NCI-H345 treated with DMSO at 0.1 percent for 48 hours (cell line): ENCODE measurements at regions not wholly inside any gene's neighbourhood (a gene's known extent, or its start where the extent isn't known, plus 50 kb on each side); places are given as distances from the start of the nearest gene placed in this dataset.
A peak's percentile ranks its signal among the peaks of the same experiment; 100 is the strongest.

Experiments
- DNase-seq: peaks from one replicate; lab custom pipeline; 2025; ENCODE audit not compliant: unreplicated experiment; lab: John Stamatoyannopoulos, UW

- no peak for DNase-seq
Measured at GRCh38 chr10:85527616-85528317, 838.8 kb downstream of the GRID1 start.

DNA sequence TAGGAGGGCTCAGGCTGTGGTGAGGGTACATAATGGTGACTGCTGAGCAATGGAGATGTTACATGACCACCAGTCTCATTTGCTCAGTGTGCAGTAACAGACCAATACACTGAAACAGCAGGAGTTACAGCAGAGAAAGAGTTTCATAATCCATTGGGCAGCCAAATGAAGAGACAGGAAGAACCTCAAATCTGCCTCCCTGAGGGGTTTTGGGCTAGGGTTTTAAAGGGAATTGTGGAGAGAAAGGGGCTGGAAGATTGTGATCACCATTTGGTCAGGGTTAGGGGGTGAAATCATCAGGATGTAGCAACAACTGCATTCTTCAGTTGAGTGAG lies 838.3 kb downstream of the GRID1 start:
- DNase-seq, result no peak

DNA sequence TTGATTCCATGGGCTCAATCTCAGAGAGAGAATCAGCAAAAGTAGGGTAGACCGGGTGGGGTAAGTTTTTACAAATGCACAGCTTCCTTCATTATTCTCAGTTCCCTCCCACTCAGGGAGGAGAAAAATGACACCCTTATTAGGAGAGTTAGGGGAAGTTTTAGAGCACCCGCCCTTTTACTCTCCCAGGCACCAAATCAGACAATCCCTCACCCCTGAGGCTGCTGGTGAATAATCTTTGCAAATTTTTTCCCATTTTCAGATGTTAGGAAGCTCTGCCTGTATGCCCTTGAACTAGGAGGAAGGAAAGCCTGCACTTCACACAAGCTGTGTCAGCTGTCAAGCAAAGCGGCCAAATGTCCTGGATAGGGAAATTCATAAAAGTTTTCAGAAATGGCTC lies 834.9 kb downstream of the GRID1 start:
- no peak for DNase-seq

DNA sequence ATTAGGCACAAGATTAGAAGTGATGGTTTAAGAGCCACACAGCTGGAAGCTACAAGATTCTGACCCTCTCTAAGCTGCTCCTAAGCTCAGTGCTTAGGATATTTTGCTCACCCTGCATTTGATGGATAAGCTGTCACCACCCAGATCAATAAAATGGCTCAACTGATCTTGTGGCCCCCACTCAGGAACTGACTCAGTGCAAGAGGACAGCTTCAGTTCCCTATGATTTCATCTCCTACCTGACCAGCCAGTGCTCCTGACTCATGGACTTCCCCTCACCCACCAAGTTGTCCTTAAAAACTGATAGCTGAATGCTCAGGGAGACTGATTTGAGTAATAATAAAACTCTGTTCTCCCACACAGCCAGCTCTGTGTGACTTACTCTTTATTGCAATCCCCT lies 833.8 kb downstream of the GRID1 start:
- DNase-seq, result no peak

- DNase-seq, result no peak
Measured at GRCh38 chr10:85535926-85536325, 830.7 kb downstream of the GRID1 start.

GRCh38 chr10:85537561-85537960 lies 829.0 kb downstream of the GRID1 start:
- DNase-seq, result no peak

DNA sequence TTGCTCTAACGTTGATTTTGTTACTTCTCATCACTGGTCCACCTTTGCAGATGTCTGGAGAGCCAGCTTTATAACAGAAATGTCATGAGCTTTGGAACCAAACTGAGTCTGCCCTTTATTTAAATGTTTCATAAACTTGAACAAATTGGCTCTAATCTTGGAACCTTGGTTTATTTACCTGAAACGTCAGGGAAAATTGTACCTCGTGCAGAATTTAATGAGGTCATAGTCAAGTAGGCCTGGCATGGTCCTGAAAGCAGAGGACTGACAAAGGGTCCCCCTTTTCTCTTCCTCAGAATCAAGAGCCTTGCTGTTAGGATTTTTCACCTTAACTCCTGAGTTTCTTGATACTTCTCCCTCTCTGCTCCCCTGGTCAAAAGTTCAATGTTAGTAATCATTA lies 828.0 kb downstream of the GRID1 start:
- no peak for DNase-seq

GRCh38 chr10:85542152-85542551 lies 824.4 kb downstream of the GRID1 start:
- DNase-seq, result no peak

DNA sequence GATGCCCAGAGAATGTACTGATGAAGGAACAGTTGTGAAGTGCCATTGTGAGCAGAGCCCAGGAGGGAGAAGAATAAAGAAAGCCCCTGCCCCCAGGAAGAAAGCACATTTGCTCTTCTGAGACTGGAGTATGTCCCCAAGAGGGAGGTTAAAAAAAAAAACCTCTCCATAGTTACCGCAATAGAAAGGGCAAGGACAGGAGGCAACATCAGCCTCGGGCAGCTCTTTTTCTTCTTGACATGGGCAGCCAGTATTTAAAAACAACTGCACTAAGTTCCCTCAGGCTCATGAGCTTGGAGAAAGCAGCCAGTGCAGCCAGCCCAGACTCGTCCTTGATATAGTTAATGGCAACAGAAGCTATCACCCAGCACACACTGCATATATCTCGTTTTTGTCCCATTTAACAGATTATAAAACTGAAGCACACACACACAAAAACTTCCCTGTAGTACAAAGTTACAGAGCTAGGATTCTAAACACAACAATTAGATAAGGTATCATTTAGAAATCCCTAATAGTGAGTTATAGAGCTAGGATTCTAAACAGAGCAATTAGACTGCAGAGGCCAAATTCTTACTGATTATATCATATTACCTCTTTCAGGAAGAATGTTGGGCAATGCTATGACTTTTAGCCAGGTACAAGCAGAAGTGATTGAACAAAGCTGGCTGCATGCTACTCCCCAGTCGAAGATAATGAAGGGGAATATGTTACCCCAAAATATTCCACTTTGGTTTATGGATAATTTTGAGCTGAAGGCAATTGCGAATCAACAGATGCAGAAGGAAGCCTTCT lies 823.5 kb downstream of the GRID1 start:
- no peak for DNase-seq

DNA sequence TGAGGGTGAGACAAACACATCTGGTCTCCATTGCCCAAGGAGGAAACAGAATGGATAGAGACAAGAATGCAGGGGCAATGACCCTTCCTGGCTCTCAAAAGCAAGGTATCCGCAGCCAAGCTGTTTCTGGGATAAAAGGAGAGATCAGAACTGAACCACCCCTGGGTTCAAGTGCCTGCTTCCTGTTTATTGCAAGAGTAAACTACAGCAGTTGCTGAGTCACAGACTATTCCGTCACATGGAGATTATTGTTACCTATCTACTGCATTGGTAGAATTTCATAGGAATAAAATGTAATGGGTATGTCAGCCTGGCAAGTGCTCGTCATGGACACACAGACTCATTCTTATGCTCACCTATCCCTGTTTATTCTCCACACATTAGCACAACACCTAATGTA lies 821.6 kb downstream of the GRID1 start:
- no peak for DNase-seq

DNA sequence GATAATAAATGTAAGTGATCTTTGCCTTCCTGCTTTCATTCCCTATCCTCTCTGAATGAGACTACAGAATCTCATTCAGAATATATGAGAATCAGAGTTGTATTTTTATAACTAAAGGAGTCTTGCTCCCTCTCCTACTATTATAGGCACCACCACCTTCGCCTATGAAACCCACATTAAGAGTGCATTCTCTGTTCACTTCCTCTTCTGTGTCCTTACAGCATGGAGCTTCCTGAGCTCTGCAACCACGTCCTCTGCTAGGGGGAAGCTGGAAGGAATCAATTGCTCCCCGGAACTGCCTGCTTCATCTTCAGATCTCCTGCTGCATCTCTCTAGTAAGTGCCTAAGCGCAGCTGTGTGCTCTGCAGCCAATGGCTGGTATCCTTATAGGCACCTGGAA lies 820.7 kb downstream of the GRID1 start:
- DNase-seq, result no peak

DNA sequence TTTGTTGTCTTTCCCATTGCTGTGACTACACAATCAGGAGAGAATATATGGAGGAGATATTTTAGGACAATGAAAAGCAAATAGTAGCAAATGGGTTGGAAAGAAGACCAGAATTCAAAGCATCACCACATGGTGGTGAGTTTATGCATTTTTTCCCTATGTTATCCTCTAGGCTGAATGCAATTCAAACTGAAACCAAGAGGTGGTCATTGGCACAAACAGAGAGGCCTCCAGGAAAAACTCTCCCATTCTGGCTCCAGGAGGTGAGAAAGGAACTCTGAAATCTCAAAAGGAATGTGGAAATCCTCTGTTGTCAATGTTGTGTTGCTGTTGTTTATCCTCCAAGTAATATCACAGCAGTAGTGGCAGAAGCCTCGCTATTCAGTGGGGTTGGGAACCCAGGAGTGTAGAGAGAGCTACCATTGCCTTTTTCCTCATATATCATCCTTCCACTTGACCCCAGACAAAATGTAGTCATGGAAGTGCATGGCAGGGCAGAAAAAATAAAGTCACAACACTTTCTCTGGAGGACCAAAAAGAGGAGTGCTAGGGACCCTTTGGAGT lies 819.1 kb downstream of the GRID1 start:
- DNase-seq, result no peak

- DNase-seq, result peak; percentile 44
Measured at GRCh38 chr10:85548034-85548433, 818.6 kb downstream of the GRID1 start.
